DND-41 (cell line): ENCODE measurements at regions not wholly inside any gene's neighbourhood (a gene's known extent, or its start where the extent isn't known, plus 50 kb on each side); places are given as distances from the start of the nearest gene placed in this dataset.
"Not testable (repeated sequence)": the region's sequence is repeated elsewhere in the genome, so short reads cannot be mapped to it uniquely, and the experiment has no call there.

Source experiments
- ATAC-seq: fragments of 200-7000 bp; cut with Tn5 transposase; 3 replicates; pipeline ENCODE4 v1.9.1; 2021; ENCODE audit warnings: low read depth; ENCODE audit not compliant: insufficient read depth
- DNase-seq: peaks from one replicate; pipeline ENCODE4 v3.0.0-alpha.2; 2020
- H2AFZ ChIP-seq: 2 replicates; pipeline ENCODE4 v1.6.0; 2012; ENCODE audit warnings: low read depth, low read length
- H3K27ac ChIP-seq: 2 replicates; pipeline ENCODE4 v1.5.1; 2012; ENCODE audit warnings: low read length, inconsistent platforms
- H3K27me3 ChIP-seq: fragments of 200-600 bp; sonication (generic); 2 replicates; pipeline ENCODE4 v1.6.0; 2012; ENCODE audit warnings: low read length, mild to moderate bottlenecking, inconsistent platforms; ENCODE audit not compliant: insufficient read depth, poor library complexity
- H3K36me3 ChIP-seq: 2 replicates; pipeline ENCODE4 v1.5.1; 2012; ENCODE audit warnings: low read length, inconsistent platforms; ENCODE audit not compliant: insufficient read depth
- H3K4me1 ChIP-seq: 2 replicates; pipeline ENCODE4 v1.5.1; 2012; ENCODE audit warnings: mild to moderate bottlenecking, low read length; ENCODE audit not compliant: insufficient read depth
- H3K4me2 ChIP-seq: 2 replicates; pipeline ENCODE4 v1.6.0; 2012; ENCODE audit warnings: mild to moderate bottlenecking, moderate library complexity, low read length, inconsistent platforms; ENCODE audit not compliant: insufficient read depth
- H3K4me3 ChIP-seq, 2 experiments: fragments of 200-600 bp in 1 of 2; shearing (Covaris generic) in 1 of 2; 2 replicates each; pipeline ENCODE4 v1.5.1; 2012 to 2016; ENCODE audit warnings: inconsistent platforms in 2 of 2, low read length in 2 of 2, mild to moderate bottlenecking in 2 of 2, low read depth in 1 of 2, moderate library complexity in 1 of 2
- H3K79me2 ChIP-seq: 2 replicates; pipeline ENCODE4 v1.6.0; 2012; ENCODE audit warnings: low read length, inconsistent platforms; ENCODE audit not compliant: insufficient read depth
- H3K9ac ChIP-seq: 2 replicates; pipeline ENCODE4 v1.6.0; 2012; ENCODE audit warnings: low read depth, mild to moderate bottlenecking, inconsistent platforms, low read length, moderate library complexity
- H3K9me3 ChIP-seq: 2 replicates; pipeline ENCODE4 v1.5.1; 2012; ENCODE audit warnings: low read length, moderate library complexity, mild to moderate bottlenecking, inconsistent platforms; ENCODE audit not compliant: insufficient read depth, severe bottlenecking
- H4K20me1 ChIP-seq: 2 replicates; pipeline ENCODE4 v1.6.0; 2012; ENCODE audit warnings: low read length; ENCODE audit not compliant: insufficient read depth
- CTCF ChIP-seq: IDR thresholded peaks from 2 replicates; pipeline ENCODE4 v1.5.1; 2012; ENCODE audit warnings: borderline replicate concordance, low read length, moderate library complexity, mild to moderate bottlenecking; ENCODE audit not compliant: poor library complexity, severe bottlenecking; ENCODE audit errors: extremely low read depth
- EZH2 ChIP-seq: IDR thresholded peaks from 3 replicates; pipeline ENCODE4 v1.6.1; 2012; ENCODE audit warnings: borderline replicate concordance, low read depth, mild to moderate bottlenecking, moderate library complexity, low read length, inconsistent platforms; ENCODE audit not compliant: severe bottlenecking

GRCh38 chr10:37495415-37495814 lies 362.0 kb downstream of the ZNF248 start:
- H2AFZ ChIP-seq = no peak overlapping the region
- H3K79me2 ChIP-seq = no peaks in the 10 kb centered on the region
- no peak for ATAC-seq
- no peaks in the 10 kb centered on the region for H3K27me3 ChIP-seq
- no peaks in the 10 kb centered on the region for H3K9me3 ChIP-seq
- TF ChIP-seq CTCF (peak; percentile 58), EZH2 (no peak)
- no peaks in the 10 kb centered on the region for H3K36me3 ChIP-seq
- no peaks in the 10 kb centered on the region for H3K4me1 ChIP-seq
- DNase-seq = no peak
- H3K4me2 ChIP-seq = no peak overlapping the region
- no peak overlapping the region for H3K27ac ChIP-seq
- H4K20me1 ChIP-seq = no peaks in the 10 kb centered on the region
- no peak overlapping the region for H3K4me3 ChIP-seq
- H3K9ac ChIP-seq = no peak overlapping the region

GRCh38 chr10:37493185-37493796 lies 364.1 kb downstream of the ZNF248 start:
- H3K79me2 ChIP-seq, H3K36me3 ChIP-seq, H4K20me1 ChIP-seq, H3K4me1 ChIP-seq, H3K27ac ChIP-seq, H3K9ac ChIP-seq, H3K4me2 ChIP-seq, H3K4me3 ChIP-seq, H3K9me3 ChIP-seq, H2AFZ ChIP-seq, H3K27me3 ChIP-seq, ATAC-seq, DNase-seq: not testable (repeated sequence)

- Histone ChIP-seq H3K9me3 (no peaks in the 10 kb centered on the region), H3K27ac (no peak overlapping the region), H3K27me3 (no peaks in the 10 kb centered on the region), H3K4me3 (no peak overlapping the region), H3K9ac (no peak overlapping the region), H3K79me2 (no peaks in the 10 kb centered on the region), H3K36me3 (no peaks in the 10 kb centered on the region), H3K4me1 (no peaks in the 10 kb centered on the region), H2AFZ (no peak overlapping the region), H3K4me2 (no peak overlapping the region), H4K20me1 (no peaks in the 10 kb centered on the region)
- DNase-seq = no peak
- TF ChIP-seq CTCF (no peak), EZH2 (no peak)
- ATAC-seq = no peak
Observed at GRCh38 chr10:37490266-37490665, 364.9 kb downstream of the ANKRD30A start.

DNA sequence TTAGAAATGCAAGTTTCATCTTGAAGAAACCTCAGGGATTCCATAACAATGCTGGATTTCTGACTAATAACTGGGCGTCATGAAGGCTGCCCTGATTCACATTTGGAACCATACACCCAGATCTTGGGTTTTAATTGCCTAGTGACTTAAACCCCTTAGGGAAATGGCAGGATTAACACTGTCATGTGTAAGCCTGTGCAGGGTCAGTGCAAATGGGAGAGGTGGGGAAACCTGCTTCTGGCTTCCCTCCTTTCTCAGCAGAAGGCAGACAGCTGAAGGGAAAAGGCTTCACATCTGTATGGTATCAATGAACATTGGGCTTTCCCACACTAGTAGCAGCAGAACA lies 364.2 kb downstream of the ANKRD30A start:
- Histone ChIP-seq H3K9me3 (no peaks in the 10 kb centered on the region), H3K27ac (no peak overlapping the region), H4K20me1 (no peaks in the 10 kb centered on the region), H3K79me2 (no peaks in the 10 kb centered on the region), H3K4me2 (no peak overlapping the region), H3K4me3 (no peak overlapping the region), H3K9ac (no peak overlapping the region), H3K36me3 (no peaks in the 10 kb centered on the region), H3K27me3 (no peaks in the 10 kb centered on the region), H2AFZ (no peak overlapping the region), H3K4me1 (no peaks in the 10 kb centered on the region)
- no peak for TF ChIP-seq CTCF
- no peak for TF ChIP-seq EZH2
- DNase-seq (no peak), ATAC-seq (no peak)
